GM12878 (cell line): ENCODE measurements at regions not wholly inside any gene's neighbourhood (a gene's known extent, or its start where the extent isn't known, plus 50 kb on each side); places are given as distances from the start of the nearest gene placed in this dataset.

Experiments used
- EP300 ChIP-seq, 2 experiments: fragments of 150-350 bp in 1 of 2; IDR thresholded peaks; 2 replicates each; pipeline ENCODE4 v1.6.1; 2011 to 2012; ENCODE audit warnings: low read depth in 2 of 2, low read length in 2 of 2, borderline replicate concordance in 1 of 2, improper control_type of control experiment in 1 of 2, inconsistent platforms in 1 of 2; ENCODE audit not compliant: control insufficient read depth in 1 of 2
- EZH2 ChIP-seq: IDR thresholded peaks from 2 replicates; pipeline ENCODE4 v1.6.1; 2012; ENCODE audit warnings: low read depth, mild to moderate bottlenecking, control low read depth, inconsistent platforms, low read length, borderline replicate concordance; ENCODE audit not compliant: control insufficient read depth
- HDGF ChIP-seq: fragments of 450-650 bp; IDR thresholded peaks from 2 replicates; pipeline ENCODE4 v1.6.1; 2016; ENCODE audit warnings: antibody characterized with exemption
- LARP7 ChIP-seq: fragments of 450-650 bp; IDR thresholded peaks from 2 replicates; pipeline ENCODE4 v1.6.1; 2017; ENCODE audit warnings: mild to moderate bottlenecking
- MYC ChIP-seq: IDR thresholded peaks from 2 replicates; pipeline ENCODE4 v1.6.1; 2011; ENCODE audit warnings: mild to moderate bottlenecking, low read length, moderate library complexity, inconsistent platforms; ENCODE audit not compliant: insufficient read depth, insufficient replicate concordance, insufficient read length, severe bottlenecking
- POLR2A ChIP-seq: IDR thresholded peaks from 2 replicates; pipeline ENCODE4 v1.6.1; 2011; ENCODE audit warnings: low read depth, mild to moderate bottlenecking, low read length
- REST ChIP-seq: IDR thresholded peaks from 2 replicates; pipeline ENCODE4 v1.6.1; 2012; ENCODE audit warnings: mild to moderate bottlenecking, low read depth, low read length
- SUZ12 ChIP-seq: fragments of 200-600 bp; sonication (generic); IDR thresholded peaks from one replicate; pipeline ENCODE4 v1.6.1; 2018; ENCODE audit warnings: antibody characterized with exemption, mild to moderate bottlenecking; ENCODE audit not compliant: unreplicated experiment
- TF ChIP-seq, protein P1 (sequence below), 3 experiments: IDR thresholded peaks in 2 of 3; conservative IDR thresholded peaks in 1 of 3; 2 replicates each; pipeline ENCODE4 v1.5.1; 2011; ENCODE audit warnings: low read depth in 3 of 3, low read length in 3 of 3, mild to moderate bottlenecking in 3 of 3, control low read depth in 2 of 3, moderate library complexity in 2 of 3, inconsistent platforms in 1 of 3, mixed read lengths in 1 of 3; ENCODE audit not compliant: control insufficient read depth in 2 of 3, insufficient read depth in 1 of 3; ENCODE audit errors: extremely low read depth in 1 of 3
- TF ChIP-seq, protein P2 (sequence below): IDR thresholded peaks from 2 replicates; pipeline ENCODE4 v1.6.1; 2011; ENCODE audit warnings: mild to moderate bottlenecking, low read depth, low read length, moderate library complexity; ENCODE audit not compliant: insufficient replicate concordance
- TF ChIP-seq, protein P3 (sequence below): IDR thresholded peaks from 2 replicates; pipeline ENCODE4 v1.6.1; 2011; ENCODE audit warnings: low read depth, low read length, improper control_type of control experiment, borderline replicate concordance

GRCh38 chr1:219331424-219331823, 157.7 kb downstream of the LYPLAL1 start:
- TF ChIP-seq POLR2A (no peak), REST (no peak), MYC (no peak), EP300 (IDR thresholded peaks at IDR 0.05; ENCODE audit: borderline replicate concordance in 1 of 2, control insufficient read depth in 1 of 2, low read depth in 2 of 2, low read length in 2 of 2) (no peak), LARP7 (no peak), SUZ12 (no peak), EZH2 (no peak), HDGF (no peak)
- TF ChIP-seq, protein P1, sequence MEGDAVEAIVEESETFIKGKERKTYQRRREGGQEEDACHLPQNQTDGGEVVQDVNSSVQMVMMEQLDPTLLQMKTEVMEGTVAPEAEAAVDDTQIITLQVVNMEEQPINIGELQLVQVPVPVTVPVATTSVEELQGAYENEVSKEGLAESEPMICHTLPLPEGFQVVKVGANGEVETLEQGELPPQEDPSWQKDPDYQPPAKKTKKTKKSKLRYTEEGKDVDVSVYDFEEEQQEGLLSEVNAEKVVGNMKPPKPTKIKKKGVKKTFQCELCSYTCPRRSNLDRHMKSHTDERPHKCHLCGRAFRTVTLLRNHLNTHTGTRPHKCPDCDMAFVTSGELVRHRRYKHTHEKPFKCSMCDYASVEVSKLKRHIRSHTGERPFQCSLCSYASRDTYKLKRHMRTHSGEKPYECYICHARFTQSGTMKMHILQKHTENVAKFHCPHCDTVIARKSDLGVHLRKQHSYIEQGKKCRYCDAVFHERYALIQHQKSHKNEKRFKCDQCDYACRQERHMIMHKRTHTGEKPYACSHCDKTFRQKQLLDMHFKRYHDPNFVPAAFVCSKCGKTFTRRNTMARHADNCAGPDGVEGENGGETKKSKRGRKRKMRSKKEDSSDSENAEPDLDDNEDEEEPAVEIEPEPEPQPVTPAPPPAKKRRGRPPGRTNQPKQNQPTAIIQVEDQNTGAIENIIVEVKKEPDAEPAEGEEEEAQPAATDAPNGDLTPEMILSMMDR (IDR thresholded peaks at IDR 0.05 in 2 of 3, conservative IDR thresholded peaks at IDR 0.05 in 1 of 3; ENCODE audit: control insufficient read depth in 2 of 3, extremely low read depth in 1 of 3, insufficient read depth in 1 of 3, low read depth in 3 of 3, low read length in 3 of 3): no peak
- TF ChIP-seq, protein P2, sequence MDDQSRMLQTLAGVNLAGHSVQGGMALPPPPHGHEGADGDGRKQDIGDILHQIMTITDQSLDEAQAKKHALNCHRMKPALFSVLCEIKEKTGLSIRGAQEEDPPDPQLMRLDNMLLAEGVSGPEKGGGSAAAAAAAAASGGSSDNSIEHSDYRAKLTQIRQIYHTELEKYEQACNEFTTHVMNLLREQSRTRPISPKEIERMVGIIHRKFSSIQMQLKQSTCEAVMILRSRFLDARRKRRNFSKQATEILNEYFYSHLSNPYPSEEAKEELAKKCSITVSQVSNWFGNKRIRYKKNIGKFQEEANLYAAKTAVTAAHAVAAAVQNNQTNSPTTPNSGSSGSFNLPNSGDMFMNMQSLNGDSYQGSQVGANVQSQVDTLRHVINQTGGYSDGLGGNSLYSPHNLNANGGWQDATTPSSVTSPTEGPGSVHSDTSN: no peak
- TF ChIP-seq, protein P3, sequence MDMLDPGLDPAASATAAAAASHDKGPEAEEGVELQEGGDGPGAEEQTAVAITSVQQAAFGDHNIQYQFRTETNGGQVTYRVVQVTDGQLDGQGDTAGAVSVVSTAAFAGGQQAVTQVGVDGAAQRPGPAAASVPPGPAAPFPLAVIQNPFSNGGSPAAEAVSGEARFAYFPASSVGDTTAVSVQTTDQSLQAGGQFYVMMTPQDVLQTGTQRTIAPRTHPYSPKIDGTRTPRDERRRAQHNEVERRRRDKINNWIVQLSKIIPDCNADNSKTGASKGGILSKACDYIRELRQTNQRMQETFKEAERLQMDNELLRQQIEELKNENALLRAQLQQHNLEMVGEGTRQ: no peak
